ENCODE measurements at regions not wholly inside any gene's neighbourhood (a gene's known extent, or its start where the extent isn't known, plus 50 kb on each side); places are given as distances from the start of the nearest gene placed in this dataset.

GRCh38 chr5:155128786-155129512, 115.4 kb downstream of the KIF4B start:
- dilution Hi-C loops (cut with MboI; ENCODE audit: extremely low pct_ligation_motif_present, low sequenced_read_pairs), result no loop called here
- POLR2A ChIA-PET, result no interaction called here
- DNase-seq (ENCODE audit: low read depth, low spot score) (no peak), FAIRE-seq (no peak)
- Histone ChIP-seq H3K79me2 (ENCODE audit: control insufficient read depth, insufficient read depth, low read length) (no peaks in the 10 kb centered on the region), H3K4me3 (replicated peaks in 1 of 3; ENCODE audit: insufficient read depth in 1 of 3, low read depth in 1 of 3, low read length in 3 of 3) (no peak overlapping the region), H3K4me2 (ENCODE audit: insufficient read depth, low read length) (no peak overlapping the region), H3K36me3 (ENCODE audit: control insufficient read depth in 2 of 2, extremely low read depth in 1 of 2, insufficient read depth in 2 of 2, low read length in 2 of 2) (no peaks in the 10 kb centered on the region), H2AFZ (ENCODE audit: low read depth, low read length) (no peak overlapping the region), H3K27ac (ENCODE audit: insufficient read depth, low read depth, low read length) (no peak overlapping the region), H3K9me1 (replicated peaks; ENCODE audit: control insufficient read depth, extremely low read depth, insufficient read depth, low read length) (no peaks in the 10 kb centered on the region), H3K27me3 (ENCODE audit: control insufficient read depth in 2 of 2, insufficient read depth in 2 of 2, low read length in 2 of 2) (peaks cover 0 to 2% of the 10 kb centered on the region in 2 experiments), H3K4me1 (ENCODE audit: control insufficient read depth, extremely low read depth, insufficient read depth, low read length) (no peaks in the 10 kb centered on the region), H3K9me3 (replicated peaks; ENCODE audit: control insufficient read depth, insufficient read depth, low read length) (no peaks in the 10 kb centered on the region), H4K20me1 (replicated peaks; ENCODE audit: control insufficient read depth, extremely low read depth, insufficient read depth, low read length) (no peaks in the 10 kb centered on the region), H3K9ac (replicated peaks; ENCODE audit: extremely low read depth, insufficient read depth, low read length) (no peak overlapping the region)
- CTCF ChIA-PET, result interaction anchor here (1.0 to 1.2 kb wide), 2 partner anchors 10 to 11 kb away, joined by 3 to 4 read pairs; no protein-coding TSS in a partner anchor
- no TSS peak for BruUV-seq (replicated peaks)
- no peak for TF ChIP-seq GATA2 (IDR thresholded peaks at IDR 0.05; ENCODE audit: insufficient read depth, insufficient read length, low read depth, low read length)
- no peak for TF ChIP-seq EZH2 (IDR thresholded peaks at IDR 0.05; ENCODE audit: borderline replicate concordance, low read depth, low read length, severe bottlenecking)
- no peak for TF ChIP-seq JUN (IDR thresholded peaks at IDR 0.05; ENCODE audit: borderline replicate concordance, insufficient read depth, insufficient read length, low read depth)
- TF ChIP-seq POLR2A (IDR thresholded peaks at IDR 0.05; ENCODE audit: low read depth, low read length), result no peak
- no peak for TF ChIP-seq MAX (IDR thresholded peaks at IDR 0.05; ENCODE audit: insufficient read depth, insufficient read length)
- no peak for TF ChIP-seq CTCF (IDR thresholded peaks at IDR 0.05; ENCODE audit: extremely low read depth in 1 of 2, insufficient read depth in 1 of 2, low read depth in 1 of 2, low read length in 2 of 2)
- TF ChIP-seq POLR2AphosphoS5 (IDR thresholded peaks at IDR 0.05; ENCODE audit: insufficient read depth, low read depth, low read length), result no peak
- no peak for TF ChIP-seq FOS (IDR thresholded peaks at IDR 0.05; ENCODE audit: borderline replicate concordance, insufficient read depth, low read length)
- no peak for TF ChIP-seq MYC (IDR thresholded peaks at IDR 0.05; ENCODE audit: low read depth, low read length)
- intact Hi-C loops (cut with micrococcal nuclease), result no loop called here

Data from endothelial cell of umbilical vein (primary cell).